HG02798 (cell line): ENCODE measurements at regions not wholly inside any gene's neighbourhood (a gene's known extent, or its start where the extent isn't known, plus 50 kb on each side); places are given as distances from the start of the nearest gene placed in this dataset.
"Not testable (repeated sequence)": the region's sequence is repeated elsewhere in the genome, so short reads cannot be mapped to it uniquely, and the experiment has no call there.

Experiments
- ATAC-seq: cut with Tn5 transposase; IDR thresholded peaks from one replicate; pipeline ENCODE4 v1.9.1; 2021; ENCODE audit warnings: mild to moderate bottlenecking; ENCODE audit not compliant: unreplicated experiment, poor library complexity

DNA sequence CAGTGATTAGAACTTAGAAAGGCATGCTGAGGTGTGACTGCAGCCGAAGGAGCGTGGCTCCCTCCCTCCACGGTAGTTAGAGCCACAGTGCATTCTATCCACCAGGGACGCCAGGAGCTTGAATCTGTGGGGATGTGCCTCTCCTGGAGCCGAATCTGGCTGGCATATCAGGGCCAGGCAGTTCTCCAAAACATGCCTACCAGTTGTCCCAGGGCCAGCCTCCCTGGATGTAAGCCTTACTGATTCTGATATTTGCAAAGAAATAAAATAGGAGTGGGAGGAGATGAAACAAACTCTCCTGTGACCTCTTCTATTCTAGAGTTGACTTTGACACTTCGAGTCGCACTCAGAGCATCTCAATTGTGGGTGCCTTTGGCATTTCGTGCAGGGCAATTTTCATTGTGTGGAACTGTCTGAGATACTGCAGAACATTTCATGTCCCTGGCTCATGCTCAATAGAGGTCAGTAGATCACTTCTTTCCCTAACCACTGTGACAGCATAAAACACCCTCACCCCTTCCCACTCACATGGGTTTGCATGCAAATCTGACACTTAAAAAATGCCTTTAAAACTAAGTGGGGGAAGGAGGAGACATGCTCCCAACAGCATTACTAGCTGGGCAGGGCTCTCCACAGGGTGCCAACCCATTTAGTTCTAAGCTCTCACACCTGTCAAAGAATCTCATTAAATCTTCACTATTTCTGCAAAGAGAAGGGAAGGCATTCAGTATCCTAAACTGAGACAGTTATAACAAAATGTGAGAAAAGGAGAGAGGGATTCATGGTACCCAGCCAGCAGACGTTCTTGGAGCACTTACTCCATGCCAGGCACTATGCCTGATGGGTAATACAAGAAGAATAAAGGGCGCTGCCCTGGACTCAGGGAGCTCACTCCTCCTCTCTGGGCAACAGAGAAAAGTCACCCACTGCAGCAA, 378.9 kb downstream of the PREX1 start:
- ATAC-seq: no peak

DNA sequence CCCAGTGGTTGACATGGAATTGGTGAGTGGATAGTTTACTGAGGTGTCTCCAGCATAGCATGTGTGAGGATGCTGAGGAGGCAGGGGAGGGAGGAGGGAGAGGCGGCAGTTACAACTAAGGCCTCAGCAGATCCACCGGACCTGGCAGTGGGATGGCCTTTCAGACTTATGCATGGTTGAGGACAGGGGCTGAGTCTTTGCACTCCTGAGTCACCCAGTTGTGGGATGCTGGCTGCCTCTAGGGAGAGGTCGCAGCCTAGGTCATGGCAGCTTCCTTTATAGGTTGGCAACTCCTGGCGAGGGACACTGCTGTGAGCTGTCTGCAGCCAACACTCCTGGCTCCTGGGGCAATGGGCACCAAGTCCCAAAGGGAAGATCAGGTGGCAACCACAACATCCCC, 380.3 kb downstream of the PREX1 start:
- no peak for ATAC-seq

DNA sequence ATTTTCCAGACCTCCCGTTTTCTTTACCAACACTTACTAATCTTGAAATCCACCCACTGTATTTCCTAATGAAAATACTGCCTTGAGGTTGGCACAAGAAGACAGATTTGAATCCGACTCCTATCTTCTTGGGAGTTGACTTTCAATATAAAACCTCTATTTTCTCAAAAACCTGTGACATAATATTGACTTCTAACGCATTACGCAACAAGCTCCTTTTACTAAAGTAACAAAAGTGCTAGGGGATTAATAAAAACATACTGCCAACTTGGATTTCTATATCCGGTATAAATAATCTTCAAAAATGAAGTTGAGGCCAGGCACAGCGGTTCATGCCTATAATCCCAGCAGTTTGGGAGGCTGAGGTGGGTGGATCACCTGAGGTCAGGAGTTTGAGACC, 382.0 kb downstream of the PREX1 start:
- ATAC-seq: no peak

DNA sequence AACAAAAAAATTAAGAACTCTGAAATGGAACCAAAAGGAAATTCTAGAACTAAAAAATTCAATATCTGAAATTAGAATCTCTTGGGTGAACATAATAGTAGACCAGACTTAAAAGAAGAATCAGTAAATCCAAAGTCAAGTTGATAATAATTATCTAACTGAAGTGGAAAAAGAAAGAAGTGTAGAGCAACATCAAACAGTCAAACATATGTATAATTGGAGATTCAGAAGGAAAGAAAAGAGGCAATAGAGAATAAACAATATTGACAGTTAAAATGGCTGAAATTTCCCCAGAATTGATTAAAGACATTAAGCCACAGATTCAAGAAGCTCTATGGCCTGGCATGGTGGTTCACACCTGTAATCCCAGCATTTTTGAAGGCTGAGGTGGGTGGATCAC, 383.6 kb downstream of the PREX1 start:
- no peak for ATAC-seq

DNA sequence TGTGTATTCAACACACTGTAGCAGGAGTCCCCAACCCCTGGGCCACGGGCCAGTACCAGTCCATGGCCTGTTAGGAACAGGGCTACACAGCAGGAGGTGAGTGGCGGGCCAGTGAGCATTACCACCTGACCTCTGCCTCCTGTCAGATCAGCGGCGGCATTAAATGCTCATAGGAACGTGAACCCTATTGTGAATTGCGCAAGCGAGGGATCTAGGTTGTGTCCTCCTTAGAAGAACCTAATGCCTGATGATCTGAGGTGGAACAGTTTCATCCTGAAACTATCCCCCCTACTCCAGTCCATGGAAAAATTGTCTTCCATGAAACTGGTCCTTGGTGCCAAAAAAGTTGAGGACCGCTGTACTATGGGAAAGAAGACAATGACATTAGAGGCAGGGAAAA, 386.9 kb downstream of the PREX1 start:
- ATAC-seq: no peak

DNA sequence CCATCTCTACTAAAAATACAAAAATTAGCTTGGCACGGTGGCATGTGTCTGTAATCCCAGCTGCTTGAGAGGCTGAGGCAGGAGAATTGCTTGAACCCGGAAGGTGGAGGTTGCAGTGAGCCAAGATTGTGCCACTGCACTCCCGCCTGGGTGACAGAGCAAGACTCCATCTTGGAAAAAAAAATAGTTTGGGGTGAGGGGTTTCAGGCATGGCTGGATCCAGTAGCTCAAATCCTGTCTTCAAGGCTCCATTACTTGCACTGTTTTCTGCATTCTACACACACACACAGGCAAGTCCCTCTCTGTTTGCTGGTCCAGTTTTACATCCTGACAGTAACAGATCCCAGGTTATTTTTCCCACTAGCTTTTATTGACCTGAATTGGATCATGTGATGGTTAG, 387.5 kb downstream of the PREX1 start:
- ATAC-seq: not testable (repeated sequence)

DNA sequence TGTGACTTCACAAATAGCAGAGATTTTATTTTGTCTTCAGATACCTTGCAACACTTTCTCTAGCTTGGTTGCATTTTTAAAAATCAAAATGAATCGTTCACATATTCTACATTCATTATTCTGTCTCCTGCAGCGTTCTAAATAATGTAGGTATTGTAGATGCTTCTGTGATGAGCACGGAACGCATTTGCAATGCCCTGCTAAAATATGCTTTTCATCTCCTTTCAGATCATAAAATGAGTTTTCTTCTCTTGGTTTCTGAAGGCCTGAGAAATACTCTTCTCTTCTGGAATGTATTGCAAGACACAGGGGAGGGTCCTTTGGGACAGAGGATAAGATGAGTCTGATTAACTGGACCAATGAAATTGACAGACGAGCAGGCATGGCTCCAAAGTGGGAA, 390.7 kb downstream of the PREX1 start:
- no peak for ATAC-seq

DNA sequence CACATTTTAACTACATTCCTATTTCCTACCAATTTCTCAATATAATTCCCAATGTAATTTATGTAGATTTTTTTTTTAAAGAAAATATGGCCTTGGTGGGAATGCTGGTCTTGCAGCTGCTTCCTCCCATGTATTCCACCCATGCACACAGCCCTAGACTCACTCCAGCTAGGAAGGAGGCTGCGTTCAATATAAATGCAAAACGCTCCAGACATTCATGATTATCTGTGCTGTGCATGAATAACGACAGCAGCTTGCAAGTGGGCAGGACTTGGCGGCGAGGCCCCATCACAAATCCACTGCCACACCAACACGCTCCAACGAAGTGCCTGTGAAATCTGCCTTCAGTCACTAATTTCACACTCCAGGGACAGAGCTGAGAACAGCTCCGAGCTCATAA, 391.2 kb downstream of the PREX1 start:
- ATAC-seq: not testable (repeated sequence)

DNA sequence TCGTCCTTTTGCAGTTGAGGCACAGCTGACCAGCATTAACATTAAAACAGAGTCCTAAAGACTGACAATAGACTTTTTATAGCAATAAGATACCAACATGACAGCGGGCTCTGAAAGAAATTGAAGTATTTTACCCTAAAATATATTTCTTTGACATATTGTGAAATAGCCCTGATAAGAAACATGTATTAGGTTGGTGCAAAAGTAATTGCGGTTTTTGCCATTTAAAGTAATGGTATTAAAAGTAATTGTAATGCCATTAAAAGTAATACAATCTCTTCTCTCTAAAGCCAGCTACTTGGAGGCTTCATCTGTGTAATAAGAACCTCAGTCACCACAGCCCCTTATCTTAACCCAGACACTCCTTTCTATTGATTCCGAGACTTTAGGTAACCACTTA, 394.6 kb downstream of the PREX1 start:
- ATAC-seq: no peak

DNA sequence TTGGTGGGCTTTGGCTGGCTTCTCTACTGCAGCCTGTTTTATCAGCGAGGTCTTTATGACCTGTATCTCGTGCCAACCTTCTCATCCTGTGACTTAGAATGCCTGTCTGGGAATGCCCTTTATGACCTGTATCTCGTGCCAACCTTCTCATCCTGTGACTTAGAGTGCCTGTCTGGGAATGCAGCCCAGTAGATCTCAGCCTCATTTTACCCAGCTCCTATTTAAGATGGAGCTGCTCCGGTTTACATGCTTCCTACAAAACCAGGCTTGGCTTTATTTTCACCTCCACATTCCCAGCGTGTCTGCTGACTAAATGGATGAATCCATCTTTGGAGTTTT, 395.3 kb downstream of the PREX1 start:
- no peak for ATAC-seq

DNA sequence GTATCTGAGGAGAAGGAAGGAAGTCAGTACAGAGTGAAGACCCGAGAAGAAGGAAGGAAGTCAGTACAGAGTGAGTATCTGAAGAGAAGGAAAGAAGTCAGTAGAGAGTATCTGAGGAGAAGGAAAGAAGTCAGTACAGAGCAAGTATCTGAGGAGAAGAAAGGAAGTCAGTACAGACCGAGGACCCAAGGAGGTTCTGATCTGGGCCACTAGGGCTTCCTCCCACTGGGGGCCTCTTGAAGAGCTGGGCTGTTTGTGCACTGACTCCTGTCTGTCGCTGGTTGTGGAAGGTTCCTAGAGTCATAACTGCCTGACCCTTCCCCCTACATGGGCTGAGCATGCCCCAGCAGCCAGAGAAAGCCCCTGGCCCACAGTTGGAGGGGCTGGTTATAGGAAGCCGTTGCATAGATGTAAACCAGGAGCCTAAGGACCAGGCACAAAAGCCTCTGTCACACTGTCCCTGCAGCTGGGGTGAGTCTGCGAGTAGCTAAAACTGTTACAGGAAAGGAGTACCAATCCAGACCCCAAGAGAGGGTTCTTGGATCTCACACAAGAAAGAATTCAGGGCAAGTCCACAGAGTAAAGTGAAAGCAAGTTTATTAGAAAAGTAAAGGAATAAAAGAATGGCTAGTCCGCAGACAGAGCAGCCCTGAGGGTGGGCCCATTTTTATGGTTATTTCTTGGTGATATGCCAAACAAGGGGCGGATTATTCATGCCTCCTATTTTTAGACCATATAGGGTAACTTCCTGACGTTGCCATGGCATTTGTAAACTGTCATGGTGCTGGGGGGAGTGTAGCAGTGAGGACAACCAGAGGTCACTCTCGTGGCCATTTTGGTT, 395.9 kb downstream of the PREX1 start:
- no peak for ATAC-seq

DNA sequence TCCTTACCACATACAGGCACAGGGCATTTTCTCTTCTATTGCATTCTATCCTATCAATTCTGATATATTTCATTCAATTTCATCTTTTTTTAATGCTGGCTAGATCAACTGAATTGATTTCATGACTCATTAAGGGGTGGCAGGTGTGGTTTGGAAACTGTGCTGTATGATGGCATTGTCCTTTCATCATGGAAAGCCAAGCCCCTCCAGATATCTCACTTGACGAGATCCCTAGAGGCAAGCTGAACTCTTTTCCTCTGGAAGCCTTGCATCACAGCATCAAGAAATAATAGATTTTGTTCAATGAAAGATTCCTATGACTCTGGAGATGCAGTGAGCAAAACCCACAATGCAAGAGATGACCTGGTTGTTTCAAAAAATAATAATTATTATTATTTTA, 401.2 kb downstream of the PREX1 start:
- no peak for ATAC-seq

DNA sequence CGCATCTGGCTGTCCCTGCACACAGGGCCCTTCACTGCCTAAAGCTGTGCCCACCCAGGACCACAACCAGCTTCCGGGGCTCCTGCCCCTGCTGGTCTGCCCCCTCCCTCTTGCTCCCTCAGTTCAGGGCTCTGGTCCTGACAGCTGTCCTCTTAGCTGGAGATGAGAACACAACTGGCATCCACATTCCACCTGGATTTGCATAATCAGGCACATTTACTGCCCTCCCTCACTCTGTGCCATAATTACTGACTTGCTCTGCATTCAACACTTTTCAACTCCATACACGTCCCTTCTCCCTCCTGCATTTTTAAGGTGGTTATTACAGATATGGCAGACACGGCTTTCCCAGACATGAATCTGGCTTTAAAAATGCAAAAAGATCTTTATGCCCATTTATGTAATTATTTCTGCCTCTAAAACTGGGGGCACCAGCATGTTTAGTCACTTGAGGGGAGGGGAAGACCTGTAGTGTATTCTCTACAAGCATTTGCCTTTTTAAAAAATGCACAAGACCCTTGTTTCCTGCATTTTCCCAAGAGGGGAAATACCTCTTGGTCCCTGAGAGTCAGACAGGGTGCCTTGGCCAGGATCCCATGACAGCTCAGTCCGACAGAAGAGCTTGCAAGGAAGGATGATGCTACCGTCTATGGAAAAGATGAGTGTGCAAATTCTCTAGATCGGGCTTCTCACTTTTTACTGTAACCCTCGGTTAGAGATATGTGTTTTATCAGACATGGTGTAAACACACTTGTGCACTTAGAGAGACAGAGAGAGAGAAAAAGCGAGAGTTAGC, 401.8 kb downstream of the PREX1 start:
- no peak for ATAC-seq

DNA sequence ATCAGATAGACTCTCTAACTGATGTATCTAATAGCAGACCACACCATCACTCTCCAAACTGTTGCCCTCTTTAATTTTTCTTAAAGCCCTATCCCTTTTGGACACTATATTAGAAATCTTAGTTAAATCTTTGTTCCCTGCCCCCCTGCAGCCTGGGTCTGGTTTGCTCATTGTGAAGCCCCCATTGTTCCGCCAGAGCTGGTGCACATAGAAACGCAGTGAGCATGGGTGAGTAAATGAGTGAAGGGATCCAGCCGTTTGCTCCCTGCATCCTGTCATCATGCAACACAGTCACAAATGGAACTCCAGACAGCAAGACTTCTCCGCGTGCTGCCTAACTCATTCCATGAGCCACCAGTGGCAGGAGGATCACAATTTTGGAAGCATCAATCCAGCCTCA, 402.5 kb downstream of the PREX1 start:
- ATAC-seq: no peak

DNA sequence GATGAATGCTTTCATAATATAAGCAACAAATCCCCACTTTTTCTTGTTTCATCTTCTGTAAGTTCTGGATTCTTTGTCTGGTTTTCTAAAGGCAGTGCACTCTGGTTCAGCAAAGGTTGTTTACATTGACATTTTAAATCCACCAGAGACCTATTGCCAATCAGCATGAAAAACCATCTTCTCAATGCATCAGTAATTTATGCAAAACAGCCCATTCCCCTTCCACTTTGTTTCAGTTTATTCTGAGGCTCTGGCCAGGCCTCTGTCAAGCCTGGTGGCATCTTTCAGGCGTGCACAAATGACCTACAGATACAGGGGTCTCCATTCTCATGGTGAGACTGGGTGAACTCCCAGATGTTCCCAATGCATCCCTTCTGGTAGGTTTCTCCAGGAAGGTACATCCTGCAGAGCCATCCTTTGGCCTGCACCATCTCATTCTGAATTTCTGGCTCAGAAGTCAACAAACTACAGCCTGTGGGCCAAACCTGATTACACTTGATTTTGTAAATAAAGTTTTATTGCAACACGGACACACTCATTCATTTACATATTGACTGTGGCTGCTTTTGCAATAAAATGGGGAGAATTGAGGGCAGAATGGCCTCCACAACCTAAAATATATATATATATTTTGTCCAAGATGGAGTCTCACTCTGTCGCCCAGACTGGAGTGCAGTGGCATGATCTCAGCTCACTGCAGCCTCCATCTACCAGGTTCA, 405.4 kb downstream of the PREX1 start:
- ATAC-seq: no peak

DNA sequence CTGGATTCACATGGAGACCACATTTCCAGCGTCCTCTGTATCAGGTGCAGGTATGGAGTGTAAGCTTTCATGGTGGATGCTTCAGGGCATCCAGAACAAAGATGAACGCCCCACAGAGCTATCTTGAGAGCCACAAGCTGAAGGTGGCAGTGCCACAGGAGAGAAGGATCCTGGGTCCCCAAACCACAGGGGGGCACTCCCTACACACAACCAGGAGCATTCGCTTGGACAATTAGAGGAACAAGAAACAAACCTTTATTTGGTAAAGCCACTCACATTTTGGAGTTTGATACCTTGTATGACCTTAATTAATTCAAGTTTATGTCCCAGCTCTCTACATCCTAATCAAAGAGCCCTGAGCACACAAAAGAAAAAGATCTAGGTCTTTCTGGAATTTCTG, 406.3 kb downstream of the PREX1 start:
- no peak for ATAC-seq

DNA sequence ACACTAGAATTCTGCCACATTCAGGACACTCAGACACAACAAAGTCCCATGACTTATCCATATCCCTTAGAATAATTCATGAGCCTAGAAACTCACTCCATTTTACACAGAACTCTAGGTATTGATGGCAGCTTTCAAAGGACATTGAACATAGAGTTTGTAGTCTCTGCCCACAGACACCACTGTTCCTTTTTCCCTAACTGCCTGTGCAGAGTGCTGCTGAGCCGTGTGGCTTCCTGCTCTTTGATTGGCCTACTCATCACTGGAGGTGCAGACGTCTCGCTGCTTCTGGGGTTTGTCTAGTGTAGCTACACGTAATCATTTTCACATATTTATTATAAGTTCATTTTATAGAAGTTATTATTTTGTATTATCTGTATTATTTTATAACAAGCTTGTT, 407.6 kb downstream of the PREX1 start:
- no peak for ATAC-seq

DNA sequence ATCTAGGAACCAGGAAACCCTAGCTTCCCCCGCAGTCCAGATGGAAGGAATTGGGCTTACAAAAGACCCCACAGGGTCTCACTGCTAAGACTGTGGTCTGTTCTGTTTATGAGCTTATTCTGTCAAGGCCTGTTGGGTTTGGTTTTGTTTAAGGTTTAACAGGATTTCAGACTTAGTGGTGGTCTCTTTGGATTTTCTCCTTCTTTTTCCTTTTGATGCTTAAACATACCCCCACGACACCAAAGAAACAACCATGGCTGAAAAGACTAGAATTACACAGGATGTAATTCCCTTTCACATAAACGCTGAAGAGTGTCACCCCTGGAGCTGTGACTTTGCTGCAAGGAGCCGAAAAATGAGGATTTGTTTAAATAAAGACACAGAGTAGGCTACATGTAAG, 408.6 kb downstream of the PREX1 start:
- ATAC-seq: no peak

DNA sequence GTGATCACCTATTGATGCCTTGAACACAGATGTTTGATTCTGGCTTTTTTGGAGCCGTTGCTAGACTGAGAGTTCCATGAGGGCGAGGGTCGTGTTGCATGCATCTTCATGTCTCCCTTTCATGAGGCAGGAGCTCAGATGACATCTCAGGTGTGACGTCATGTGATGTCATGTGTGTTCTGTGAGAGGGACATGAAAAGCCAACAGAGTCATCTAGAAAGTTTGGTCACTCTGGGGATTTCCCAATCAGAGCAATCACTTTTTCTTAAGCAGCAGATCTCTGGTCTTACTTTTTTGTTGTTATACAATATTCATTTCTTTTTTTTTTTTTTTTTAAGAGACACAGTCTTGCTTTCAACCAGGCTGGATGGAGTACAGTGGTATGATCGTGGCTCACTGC, 411.8 kb downstream of the PREX1 start:
- no peak for ATAC-seq

DNA sequence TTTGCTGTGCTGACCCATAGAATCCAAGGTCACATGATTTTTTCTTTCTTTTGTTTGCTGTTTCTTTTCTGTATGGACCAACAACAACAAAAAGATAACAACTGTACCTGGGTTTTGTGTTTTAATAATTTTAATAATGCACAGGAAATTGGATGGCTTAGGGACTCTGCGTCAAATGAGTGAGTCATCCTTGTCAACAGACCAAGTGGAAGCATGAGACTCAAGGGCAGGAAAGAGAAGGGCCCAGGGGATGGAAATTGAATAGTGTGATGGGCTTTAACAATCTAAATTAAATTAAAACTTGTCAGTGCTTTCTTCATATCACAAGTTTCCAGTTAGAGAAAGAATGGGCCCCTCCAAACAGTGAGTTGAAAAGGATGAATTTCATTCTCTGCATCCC, 413.0 kb downstream of the PREX1 start:
- no peak for ATAC-seq
